Spleen (tissue), 11 donors: ENCODE measurements at regions not wholly inside any gene's neighbourhood (a gene's known extent, or its start where the extent isn't known, plus 50 kb on each side); places are given as distances from the start of the nearest gene placed in this dataset.

Experiments used
- DNase-seq: peaks from one replicate; pipeline ENCODE4 v3.0.0-alpha.2; 2020
- H3K27ac ChIP-seq, 8 donors: fragments of 200-600 bp; sonication (generic) in 7 of 8; 1 replicate in 4 of 8; 2 replicates in 4 of 8; pipeline versions ENCODE4 v1.5.0 to v1.8.0; 2016 to 2021; ENCODE audit warnings: inconsistent platforms in 4 of 8, mild to moderate bottlenecking in 4 of 8, moderate library complexity in 1 of 8
- H3K27me3 ChIP-seq, 7 donors: fragments of 200-600 bp; sonication (generic) in 6 of 7; replicated peaks in 1 of 7; 1 replicate in 4 of 7; 2 replicates in 3 of 7; pipeline versions ENCODE4 v1.5.0 to v1.8.0; 2016 to 2021; ENCODE audit warnings: inconsistent platforms in 3 of 7, mild to moderate bottlenecking in 1 of 7
- H3K36me3 ChIP-seq, 6 donors: fragments of 200-600 bp; sonication (generic) in 5 of 6; 1 replicate in 4 of 6; 2 replicates in 2 of 6; pipeline versions ENCODE4 v1.5.0 to v1.8.0; 2016 to 2021; ENCODE audit warnings: inconsistent platforms in 2 of 6
- H3K4me1 ChIP-seq, 6 donors: fragments of 200-600 bp; sonication (generic) in 5 of 6; 1 replicate in 3 of 6; 2 replicates in 3 of 6; pipeline versions ENCODE4 v1.5.0 to v1.8.0; 2016 to 2021; ENCODE audit warnings: inconsistent platforms in 3 of 6
- H3K4me3 ChIP-seq, 8 donors: fragments of 200-600 bp; sonication (generic) in 7 of 8; 1 replicate in 4 of 8; 2 replicates in 4 of 8; pipeline versions ENCODE4 v1.5.0 to v1.8.0; 2016 to 2021; ENCODE audit warnings: inconsistent platforms in 4 of 8, mild to moderate bottlenecking in 4 of 8, moderate library complexity in 2 of 8
- H3K9me3 ChIP-seq, 8 donors: fragments of 200-600 bp; sonication (generic) in 7 of 8; 1 replicate in 4 of 8; 2 replicates in 4 of 8; pipeline versions ENCODE4 v1.5.0 to v1.8.0; 2016 to 2021; ENCODE audit warnings: inconsistent platforms in 4 of 8
- POLR2A ChIP-seq, 3 donors: fragments of 450-650 bp; IDR thresholded peaks; one replicate each; pipeline ENCODE4 v1.5.1; 2017; ENCODE audit warnings: antibody characterized with exemption in 3 of 3, mild to moderate bottlenecking in 1 of 3
- POLR2AphosphoS5 ChIP-seq, 3 donors: sonication (generic); formaldehyde crosslinking; IDR thresholded peaks; one replicate each; pipeline ENCODE4 v1.5.1; 2017; ENCODE audit warnings: antibody characterized with exemption in 3 of 3
- WGBS, 5 donors: extraction: QIAGEN DNeasy Blood & Tissue Kit in 3 of 5; methylation state at CpG; one replicate each; pipeline versions ENCODE4 v1.1.5 to v1.1.7; 2013 to 2018; 5-methylcytosine and 5-hydroxymethylcytosine counted together
- intact Hi-C: fragments of 100-400 bp; cut with DNase I; formaldehyde crosslinking; loops from one replicate; pipeline ENCODE4 v1.15.0; 2023; ENCODE audit warnings: low total_unique reads
- TF ChIP-seq, protein P1 (sequence below), 11 experiments: fragments of 200-600 bp in 7 of 11; fragments of 450-650 bp in 4 of 11; sonication (generic) in 4 of 11; IDR thresholded peaks in 8 of 11; conservative IDR thresholded peaks in 3 of 11; 1 replicate in 7 of 11; 2 replicates in 4 of 11; pipeline versions ENCODE4 v1.4.0 to v1.8.0; 2016 to 2021; ENCODE audit warnings: antibody characterized with exemption in 11 of 11, inconsistent platforms in 4 of 11, mild to moderate bottlenecking in 1 of 11
- donor health status: healthy with polysubstance abuse.
- donor health status: DM: no; HTN: no; CAD: no; lungs with moderate emphysema.
- donor health status: DM: no; HTN: no; CAD: no.
- donor health status: Bipolar disorder and iron deficiency.
- donor health status: healthy.
- donor health status: DM: no; HTN: no; CAD: no.
- donor health status: DM: yes; HTN: yes; CAD: no.

GRCh38 chr2:60678551-60678950 is 77.5 kb upstream of the PAPOLG start:
- H3K27me3 ChIP-seq = peaks cover 0 to 10% (median 0%) of the 10 kb centered on the region in 7 donors
- TF ChIP-seq, protein P1, sequence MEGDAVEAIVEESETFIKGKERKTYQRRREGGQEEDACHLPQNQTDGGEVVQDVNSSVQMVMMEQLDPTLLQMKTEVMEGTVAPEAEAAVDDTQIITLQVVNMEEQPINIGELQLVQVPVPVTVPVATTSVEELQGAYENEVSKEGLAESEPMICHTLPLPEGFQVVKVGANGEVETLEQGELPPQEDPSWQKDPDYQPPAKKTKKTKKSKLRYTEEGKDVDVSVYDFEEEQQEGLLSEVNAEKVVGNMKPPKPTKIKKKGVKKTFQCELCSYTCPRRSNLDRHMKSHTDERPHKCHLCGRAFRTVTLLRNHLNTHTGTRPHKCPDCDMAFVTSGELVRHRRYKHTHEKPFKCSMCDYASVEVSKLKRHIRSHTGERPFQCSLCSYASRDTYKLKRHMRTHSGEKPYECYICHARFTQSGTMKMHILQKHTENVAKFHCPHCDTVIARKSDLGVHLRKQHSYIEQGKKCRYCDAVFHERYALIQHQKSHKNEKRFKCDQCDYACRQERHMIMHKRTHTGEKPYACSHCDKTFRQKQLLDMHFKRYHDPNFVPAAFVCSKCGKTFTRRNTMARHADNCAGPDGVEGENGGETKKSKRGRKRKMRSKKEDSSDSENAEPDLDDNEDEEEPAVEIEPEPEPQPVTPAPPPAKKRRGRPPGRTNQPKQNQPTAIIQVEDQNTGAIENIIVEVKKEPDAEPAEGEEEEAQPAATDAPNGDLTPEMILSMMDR (IDR thresholded peaks at IDR 0.05 in 8 of 11, conservative IDR thresholded peaks at IDR 0.05 in 3 of 11) = no peak
- TF ChIP-seq POLR2AphosphoS5 (IDR thresholded peaks at IDR 0.05) (no peak), POLR2A (IDR thresholded peaks at IDR 0.05) (no peak)
- WGBS, 5 donors = 87 to 94% (median 92%) methylated on average over 7 of the region's 7 CpGs
- H3K4me3 ChIP-seq = no peak overlapping the region
- H3K9me3 ChIP-seq = no peaks in the 10 kb centered on the region
- H3K27ac ChIP-seq = no peak overlapping the region
- peaks cover 0 to 5% (median 2%) of the 10 kb centered on the region in 6 donors for H3K4me1 ChIP-seq
- no peak for DNase-seq
- intact Hi-C loops = no loop called here
- H3K36me3 ChIP-seq = no peaks in the 10 kb centered on the region

DNA sequence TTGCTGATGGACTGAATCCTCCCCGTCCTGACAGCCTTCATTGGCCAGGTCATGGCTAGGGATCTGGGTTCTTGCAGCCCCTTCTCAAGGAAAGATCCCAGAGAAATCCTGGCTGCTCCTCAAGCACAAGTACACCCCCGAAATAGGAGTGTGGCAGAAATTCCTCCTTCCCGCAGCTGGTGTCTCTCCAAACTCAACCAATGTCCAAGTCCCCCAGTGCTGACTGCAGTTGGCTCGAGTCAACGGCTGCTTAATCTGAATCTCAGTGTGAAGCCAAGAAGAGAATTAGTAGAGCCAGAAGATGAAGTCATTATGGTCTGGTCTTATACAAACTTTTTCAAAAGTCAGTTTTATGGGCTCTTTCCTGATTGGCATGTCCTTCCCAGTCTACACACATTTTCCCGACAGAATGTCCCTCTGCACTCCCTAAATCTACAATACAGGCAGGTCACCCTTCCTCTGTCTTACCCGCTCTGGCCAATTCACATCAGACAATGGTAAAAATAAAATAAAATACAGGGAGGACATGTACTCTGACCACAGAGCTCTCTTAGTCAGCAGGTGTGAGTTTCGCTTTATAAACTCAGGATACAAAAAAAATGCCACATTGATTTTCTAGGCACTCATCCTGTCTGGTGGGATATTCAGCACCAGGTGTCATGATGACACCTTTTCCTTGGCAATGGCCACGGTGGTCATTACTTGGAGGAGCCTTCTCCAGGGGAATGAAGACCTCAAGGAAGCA is 76.9 kb upstream of the PAPOLG start:
- TF ChIP-seq POLR2A (IDR thresholded peaks at IDR 0.05) (no peak), POLR2AphosphoS5 (IDR thresholded peaks at IDR 0.05) (no peak)
- TF ChIP-seq, protein P1 (IDR thresholded peaks at IDR 0.05 in 8 of 11, conservative IDR thresholded peaks at IDR 0.05 in 3 of 11) = no peak
- Histone ChIP-seq H3K36me3 (no peaks in the 10 kb centered on the region), H3K27me3 (peaks cover 0 to 10% (median 0%) of the 10 kb centered on the region in 7 donors), H3K27ac (no peak overlapping the region), H3K4me3 (no peak overlapping the region), H3K4me1 (peaks cover 0 to 5% (median 2%) of the 10 kb centered on the region in 6 donors), H3K9me3 (no peaks in the 10 kb centered on the region)
- WGBS, 5 donors = 65 to 85% (median 83%) methylated on average over 9 of the region's 9 CpGs
- no peak for DNase-seq
- intact Hi-C loops = no loop called here

- Histone ChIP-seq H3K4me1 (no peaks in the 10 kb centered on the region), H3K4me3 (no peak overlapping the region), H3K27me3 (peaks cover 0 to 23% (median 0%) of the 10 kb centered on the region in 7 donors), H3K9me3 (no peaks in the 10 kb centered on the region), H3K27ac (no peak overlapping the region), H3K36me3 (no peaks in the 10 kb centered on the region)
- DNase-seq = no peak
- 88 to 94% (median 89%) methylated on average over 3 of the region's 3 CpGs for WGBS, 5 donors
- intact Hi-C loops = no loop called here
- TF ChIP-seq, protein P1 (IDR thresholded peaks at IDR 0.05 in 8 of 11, conservative IDR thresholded peaks at IDR 0.05 in 3 of 11) = no peak
- TF ChIP-seq POLR2A (IDR thresholded peaks at IDR 0.05) (no peak), POLR2AphosphoS5 (IDR thresholded peaks at IDR 0.05) (no peak)
Measured at GRCh38 chr2:60693551-60693950, 62.5 kb upstream of the PAPOLG start.

- WGBS, 5 donors = 80 to 90% (median 84%) methylated on average over 4 of the region's 4 CpGs
- Histone ChIP-seq H3K4me3 (no peak overlapping the region), H3K27me3 (peaks cover 0 to 17% (median 0%) of the 10 kb centered on the region in 7 donors), H3K9me3 (no peaks in the 10 kb centered on the region), H3K27ac (no peak overlapping the region), H3K36me3 (no peaks in the 10 kb centered on the region), H3K4me1 (no peaks in the 10 kb centered on the region)
- no peak for DNase-seq
- TF ChIP-seq POLR2AphosphoS5 (IDR thresholded peaks at IDR 0.05) = no peak
- TF ChIP-seq POLR2A (IDR thresholded peaks at IDR 0.05) = no peak
- TF ChIP-seq, protein P1 (IDR thresholded peaks at IDR 0.05 in 8 of 11, conservative IDR thresholded peaks at IDR 0.05 in 3 of 11) = no peak
- intact Hi-C loops = no loop called here
Measured at GRCh38 chr2:60695793-60696192, 60.3 kb upstream of the PAPOLG start.
